ENCODE measurements at regions not wholly inside any gene's neighbourhood (a gene's known extent, or its start where the extent isn't known, plus 50 kb on each side); places are given as distances from the start of the nearest gene placed in this dataset.

DNA sequence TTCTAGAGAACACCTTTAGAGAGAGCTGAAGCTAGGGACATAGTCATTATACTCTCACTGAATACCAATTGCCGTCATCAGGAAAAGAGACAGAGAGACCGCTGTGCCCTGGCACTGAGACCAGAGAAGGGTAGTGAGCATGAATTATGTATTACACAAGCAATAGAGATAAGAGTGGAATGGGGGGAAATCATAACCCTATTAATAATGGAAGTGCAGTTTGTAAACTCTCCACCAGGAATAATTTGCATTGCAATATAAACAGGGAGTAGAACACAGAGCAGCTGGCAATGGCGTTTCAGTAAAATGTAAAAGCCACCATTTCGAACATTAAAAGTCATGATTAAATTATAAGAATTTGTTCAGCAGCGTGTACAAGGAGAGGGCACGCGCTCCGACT, 244.5 kb downstream of the MAFB start:
- Histone ChIP-seq H3K4me1 (ENCODE audit: insufficient read depth, low read length) (peaks cover 9% of the 10 kb centered on the region), H3K4me3 (ENCODE audit: low read length) (no peak overlapping the region), H3K9me3 (ENCODE audit: low read depth, low read length) (no peaks in the 10 kb centered on the region), H3K27me3 (ENCODE audit: insufficient read depth, low read length) (no peaks in the 10 kb centered on the region)

DNA sequence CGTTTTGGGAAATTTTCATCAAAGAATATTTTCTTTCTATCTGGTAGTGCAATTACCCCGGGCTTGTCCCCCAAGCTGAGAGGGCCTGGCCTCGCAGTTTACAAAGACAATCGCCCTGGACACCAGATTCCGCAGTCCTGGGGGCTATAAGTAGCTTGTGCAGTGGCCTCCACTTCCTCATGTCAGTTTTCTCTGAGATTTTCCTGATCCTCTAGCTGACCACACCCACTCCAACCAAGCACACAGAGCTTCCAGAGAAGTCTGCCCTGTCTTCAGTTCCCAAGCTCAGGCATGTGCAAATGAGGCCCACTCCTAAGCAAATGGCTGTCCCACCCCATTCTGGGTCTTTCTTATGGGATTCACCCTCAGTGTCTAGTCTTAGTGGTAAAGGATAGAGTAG, 245.3 kb downstream of the MAFB start:
- Histone ChIP-seq H3K9me3 (ENCODE audit: low read depth, low read length) (no peaks in the 10 kb centered on the region), H3K4me3 (ENCODE audit: low read length) (no peak overlapping the region), H3K4me1 (ENCODE audit: insufficient read depth, low read length) (peaks cover 9% of the 10 kb centered on the region), H3K27me3 (ENCODE audit: insufficient read depth, low read length) (no peaks in the 10 kb centered on the region)

DNA sequence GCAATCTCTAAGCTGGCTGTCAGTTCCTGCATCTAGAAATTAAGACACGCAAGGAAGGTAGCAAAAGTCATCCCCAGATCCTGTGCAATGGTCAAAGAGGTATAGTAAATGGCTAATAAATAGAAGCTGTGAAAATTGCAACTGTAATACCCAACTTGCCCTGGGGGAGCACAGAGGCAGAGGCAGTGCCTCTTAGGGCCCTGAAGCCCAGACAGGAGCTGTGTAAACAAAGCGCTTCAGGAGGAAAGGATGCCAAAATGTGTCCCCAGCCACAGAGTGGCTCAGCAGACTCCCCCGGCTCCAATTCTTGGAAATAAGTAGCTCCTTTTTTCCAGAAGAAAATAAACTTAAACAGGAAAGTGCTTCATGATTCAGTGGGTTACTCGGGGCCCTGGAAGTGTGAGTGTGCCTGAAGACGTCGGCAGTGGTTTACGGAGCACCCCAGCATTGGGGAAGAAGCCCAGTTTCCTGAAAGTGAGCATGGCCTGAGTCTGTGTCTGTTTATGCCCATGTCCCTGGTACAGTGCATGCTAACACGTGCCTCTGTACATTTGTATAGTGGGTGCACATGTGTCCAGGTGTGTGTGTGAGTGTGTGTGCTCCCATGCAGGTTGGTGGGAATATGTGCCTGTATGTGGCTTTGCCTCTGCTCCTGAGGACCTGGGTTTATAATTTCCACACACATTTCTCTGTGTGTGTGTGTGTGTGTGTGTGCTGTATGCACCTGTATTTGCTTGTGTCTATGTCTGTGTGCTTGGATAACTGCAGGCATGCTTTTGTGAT, 246.7 kb downstream of the MAFB start:
- Histone ChIP-seq H3K9me3 (ENCODE audit: low read depth, low read length) (no peaks in the 10 kb centered on the region), H3K4me1 (ENCODE audit: insufficient read depth, low read length) (peaks cover 10% of the 10 kb centered on the region), H3K27me3 (ENCODE audit: insufficient read depth, low read length) (no peaks in the 10 kb centered on the region), H3K4me3 (ENCODE audit: low read length) (no peak overlapping the region)

DNA sequence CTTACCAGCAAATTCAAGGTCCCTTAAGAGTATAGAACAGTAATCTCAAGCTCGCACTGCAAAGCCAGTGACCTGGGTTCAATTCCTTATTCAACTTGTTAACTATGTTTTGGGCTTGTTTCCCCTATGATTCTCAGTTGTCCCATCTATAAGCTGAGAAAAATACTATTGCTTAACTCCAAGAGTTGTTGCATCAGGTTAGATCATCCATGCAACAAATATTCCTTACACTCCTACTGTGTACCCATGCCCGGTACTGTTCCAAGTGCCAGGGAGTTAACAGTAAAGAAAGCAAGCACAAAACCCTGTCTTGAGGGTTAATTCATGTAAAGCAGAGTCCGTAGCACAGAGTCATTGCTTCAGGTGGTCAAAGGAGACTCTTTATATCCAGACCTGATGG, 247.3 kb downstream of the MAFB start:
- no peak overlapping the region for H3K4me3 ChIP-seq (ENCODE audit: low read length)
- H3K27me3 ChIP-seq (ENCODE audit: insufficient read depth, low read length), result no peaks in the 10 kb centered on the region
- H3K9me3 ChIP-seq (ENCODE audit: low read depth, low read length), result no peaks in the 10 kb centered on the region
- H3K4me1 ChIP-seq (ENCODE audit: insufficient read depth, low read length), result peaks cover 14% of the 10 kb centered on the region

DNA sequence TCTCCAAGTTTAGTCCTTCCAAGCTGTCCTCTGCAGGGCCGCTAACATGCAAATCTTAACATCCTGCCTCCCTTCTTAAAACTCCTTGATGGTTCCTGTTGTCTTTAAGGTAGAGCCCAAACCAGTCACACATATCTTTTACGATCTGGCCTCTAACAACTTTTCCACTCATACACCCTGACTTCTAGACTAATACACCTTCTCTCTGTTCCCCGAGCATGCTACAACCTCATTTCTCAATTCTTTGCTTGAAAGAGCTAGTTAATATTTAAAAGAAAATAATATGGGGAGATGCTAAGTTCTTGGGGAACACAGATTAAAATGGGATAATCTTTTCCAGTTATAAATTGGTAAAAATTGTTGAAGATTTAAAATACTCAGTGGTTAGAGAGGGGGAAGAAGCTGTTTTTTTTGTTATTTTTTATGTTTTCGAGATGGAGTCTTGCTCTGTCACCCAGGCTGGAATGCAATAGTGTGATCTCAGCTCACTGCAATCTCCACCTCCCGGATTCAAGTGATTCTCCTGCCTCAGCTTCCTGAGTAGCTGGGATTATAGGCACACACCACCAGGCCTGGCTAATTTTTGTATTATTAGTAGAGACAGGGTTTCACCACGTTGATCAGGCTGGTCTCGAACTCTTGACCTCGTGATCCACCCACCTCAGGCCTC, 250.7 kb downstream of the MAFB start:
- Histone ChIP-seq H3K4me1 (ENCODE audit: insufficient read depth, low read length) (peaks cover 17% of the 10 kb centered on the region), H3K4me3 (ENCODE audit: low read length) (no peak overlapping the region), H3K27me3 (ENCODE audit: insufficient read depth, low read length) (no peaks in the 10 kb centered on the region), H3K9me3 (ENCODE audit: low read depth, low read length) (no peaks in the 10 kb centered on the region)

DNA sequence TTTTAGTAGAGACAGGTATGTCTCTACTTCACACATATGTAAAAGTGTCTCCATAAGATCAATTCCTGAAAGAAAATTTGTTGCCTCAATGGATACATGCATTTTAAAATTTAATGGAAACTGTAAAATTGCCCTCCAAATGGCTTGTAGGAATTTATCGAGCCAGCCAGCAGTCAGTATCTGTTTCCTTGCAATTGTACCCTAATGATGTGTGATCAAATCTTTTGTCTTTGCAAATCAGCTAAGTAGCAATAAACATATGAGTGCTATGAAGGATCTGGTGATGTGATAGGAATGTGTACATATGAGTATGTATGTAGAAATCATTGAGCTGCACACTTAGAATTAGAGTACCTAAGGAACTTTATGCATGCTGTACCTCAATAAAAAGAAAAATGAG, 253.0 kb downstream of the MAFB start:
- Histone ChIP-seq H3K9me3 (ENCODE audit: low read depth, low read length) (no peaks in the 10 kb centered on the region), H3K4me1 (ENCODE audit: insufficient read depth, low read length) (peaks cover 13% of the 10 kb centered on the region), H3K4me3 (ENCODE audit: low read length) (no peak overlapping the region), H3K27me3 (ENCODE audit: insufficient read depth, low read length) (no peaks in the 10 kb centered on the region)

DNA sequence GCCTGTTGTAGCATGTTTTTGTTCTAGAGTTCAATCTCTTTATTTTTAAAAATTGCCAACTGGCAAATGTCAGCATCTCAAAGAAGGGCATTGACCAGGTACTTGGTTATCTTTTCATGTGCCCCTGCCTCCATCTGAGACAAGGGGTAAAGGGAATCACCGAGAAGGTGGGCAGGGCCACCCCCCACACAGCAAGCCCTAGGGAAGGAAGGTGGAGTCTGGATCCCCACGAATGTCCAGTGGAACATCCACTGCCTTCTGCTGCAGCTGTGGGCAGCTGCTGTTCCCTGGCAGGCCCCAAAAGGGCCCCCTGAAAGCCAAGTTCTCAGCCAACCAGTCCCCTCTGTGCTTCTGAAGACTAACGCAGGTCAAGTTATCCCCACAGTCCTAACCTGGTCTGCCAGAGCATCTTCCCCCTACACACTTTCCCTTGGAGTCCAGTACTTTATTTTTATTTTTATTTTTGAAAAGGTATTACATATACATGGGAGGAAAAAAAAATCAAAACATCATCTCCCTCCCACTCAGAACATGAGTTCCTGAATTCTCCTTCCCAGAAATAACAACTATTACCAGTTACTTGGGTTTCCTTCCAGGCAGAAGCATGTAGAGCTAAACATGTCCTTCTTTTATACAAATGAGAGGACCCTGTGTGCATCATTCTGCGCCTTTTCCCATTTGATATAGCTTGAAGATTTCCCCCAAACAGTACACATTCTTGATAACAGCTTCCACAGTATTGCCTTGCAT, 253.7 kb downstream of the MAFB start:
- Histone ChIP-seq H3K27me3 (ENCODE audit: insufficient read depth, low read length) (no peaks in the 10 kb centered on the region), H3K4me1 (ENCODE audit: insufficient read depth, low read length) (peaks cover 13% of the 10 kb centered on the region), H3K4me3 (ENCODE audit: low read length) (no peak overlapping the region), H3K9me3 (ENCODE audit: low read depth, low read length) (no peaks in the 10 kb centered on the region)

DNA sequence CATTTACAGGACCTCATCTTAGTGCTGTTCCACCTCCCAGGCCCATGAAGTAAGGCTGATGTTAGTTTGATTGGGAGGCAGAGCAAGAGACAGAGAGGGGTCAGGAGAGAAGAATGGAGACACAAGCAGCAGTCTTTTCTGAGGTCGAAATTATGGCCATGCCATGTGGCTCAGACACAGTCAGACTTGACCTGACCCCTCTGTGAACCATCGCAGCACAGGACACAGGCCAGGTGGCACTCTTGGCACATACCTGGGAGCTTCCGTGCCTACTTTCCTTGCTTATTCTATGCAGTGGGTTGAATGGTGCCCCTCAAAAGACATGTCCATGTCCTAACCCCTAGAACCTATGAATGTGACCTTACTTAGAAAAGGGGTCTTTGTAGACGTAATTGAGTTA, 254.9 kb downstream of the MAFB start:
- H3K9me3 ChIP-seq (ENCODE audit: low read depth, low read length), result no peaks in the 10 kb centered on the region
- H3K4me1 ChIP-seq (ENCODE audit: insufficient read depth, low read length), result peaks cover 13% of the 10 kb centered on the region
- no peaks in the 10 kb centered on the region for H3K27me3 ChIP-seq (ENCODE audit: insufficient read depth, low read length)
- no peak overlapping the region for H3K4me3 ChIP-seq (ENCODE audit: low read length)

DNA sequence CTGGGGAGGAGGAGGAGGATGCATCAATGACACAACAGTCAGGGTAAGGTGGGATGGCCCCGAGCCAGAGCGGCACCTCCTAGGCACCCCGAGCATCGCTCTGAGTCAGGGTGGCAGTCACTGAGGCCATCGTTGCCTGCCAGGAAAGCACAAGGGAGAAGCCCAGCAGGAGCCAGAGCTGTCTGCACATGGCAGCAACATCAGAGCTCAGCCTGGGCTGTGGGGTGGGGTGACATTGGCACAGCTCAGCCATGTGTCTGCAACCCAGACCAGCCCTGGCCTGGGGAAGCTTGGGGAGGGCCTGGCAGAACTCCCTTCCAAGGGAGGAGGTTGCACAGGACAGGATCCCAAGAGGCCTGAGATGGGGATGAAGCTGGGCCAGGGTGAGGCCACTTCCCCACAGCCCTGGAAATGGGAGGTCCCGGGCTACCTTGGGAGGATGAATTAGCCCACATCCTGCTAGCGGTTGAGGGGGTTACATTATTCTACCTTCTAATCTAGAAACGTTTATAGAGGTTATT, 255.6 kb downstream of the MAFB start:
- peaks cover 13% of the 10 kb centered on the region for H3K4me1 ChIP-seq (ENCODE audit: insufficient read depth, low read length)

DNA sequence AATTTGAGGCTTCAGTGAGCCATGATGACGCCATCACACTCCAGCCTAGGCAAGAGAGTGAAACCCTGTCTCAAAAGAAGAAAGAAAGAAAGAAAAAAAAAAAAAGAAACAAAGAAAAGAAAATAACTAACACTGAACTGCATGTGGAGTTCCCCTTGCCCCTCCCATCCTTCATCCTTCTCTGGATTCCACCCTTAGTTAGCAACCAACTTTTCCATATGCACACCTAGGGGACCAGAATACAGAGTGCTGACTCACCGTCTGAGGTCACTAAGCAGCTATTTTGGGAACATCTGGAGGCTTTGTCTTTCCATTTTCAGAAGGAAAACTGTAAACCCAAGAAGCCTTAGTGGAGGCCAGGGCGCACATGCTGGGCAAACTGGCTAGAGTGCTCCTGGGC, 257.4 kb downstream of the MAFB start:
- Histone ChIP-seq H3K4me1 (ENCODE audit: insufficient read depth, low read length) (peaks cover 8% of the 10 kb centered on the region), H3K4me3 (ENCODE audit: low read length) (no peak overlapping the region), H3K9me3 (ENCODE audit: low read depth, low read length) (no peaks in the 10 kb centered on the region), H3K27me3 (ENCODE audit: insufficient read depth, low read length) (no peaks in the 10 kb centered on the region)

More for the DNA sequence above, 255.6 kb downstream of the MAFB start:
- no peaks in the 10 kb centered on the region for H3K27me3 ChIP-seq (ENCODE audit: insufficient read depth, low read length)
- H3K9me3 ChIP-seq (ENCODE audit: low read depth, low read length), result no peaks in the 10 kb centered on the region
- no peak overlapping the region for H3K4me3 ChIP-seq (ENCODE audit: low read length)

DNA sequence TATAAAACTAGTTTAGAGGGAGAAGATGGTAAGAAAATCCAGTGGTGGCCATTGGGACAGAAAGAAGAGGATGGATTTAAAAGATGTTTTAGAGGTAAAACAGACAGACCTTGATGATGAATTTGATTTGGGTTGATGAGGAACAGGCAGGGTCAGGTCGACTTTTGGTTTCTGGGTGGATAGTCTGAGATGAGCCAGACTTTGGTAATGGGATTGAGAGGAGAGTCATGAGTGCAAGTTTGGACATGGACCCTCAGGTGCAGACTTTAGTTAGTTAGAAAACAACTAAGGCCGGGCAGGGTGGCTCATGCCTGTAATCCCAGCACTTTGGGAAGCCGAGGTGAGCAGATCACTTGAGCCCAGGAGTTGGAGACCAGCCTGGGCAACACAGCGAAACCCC, 257.9 kb downstream of the MAFB start:
- H3K4me3 ChIP-seq (ENCODE audit: low read length), result no peak overlapping the region
- peaks cover 4% of the 10 kb centered on the region for H3K4me1 ChIP-seq (ENCODE audit: insufficient read depth, low read length)
- H3K27me3 ChIP-seq (ENCODE audit: insufficient read depth, low read length), result no peaks in the 10 kb centered on the region
- no peaks in the 10 kb centered on the region for H3K9me3 ChIP-seq (ENCODE audit: low read depth, low read length)

DNA sequence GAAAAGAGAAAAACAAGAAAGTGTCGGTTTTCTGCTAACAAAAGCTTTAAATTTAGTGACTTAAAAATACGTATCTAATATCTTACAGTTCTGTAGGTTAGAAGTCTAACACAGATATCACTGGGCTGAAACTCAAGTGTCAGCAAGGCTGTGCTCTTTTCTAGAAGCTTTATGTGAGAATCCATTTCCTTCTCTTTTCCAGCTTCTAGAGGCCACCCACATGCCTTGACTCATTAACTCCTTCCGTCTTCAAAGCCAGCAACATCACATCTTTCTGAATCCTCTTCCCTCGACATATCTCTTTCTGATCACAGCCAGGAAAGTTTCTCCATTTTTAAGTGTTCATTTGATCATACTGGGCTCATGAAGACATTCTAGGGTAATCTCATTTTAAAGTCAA, 262.0 kb downstream of the MAFB start:
- H3K27me3 ChIP-seq (ENCODE audit: insufficient read depth, low read length), result no peaks in the 10 kb centered on the region
- H3K4me1 ChIP-seq (ENCODE audit: insufficient read depth, low read length), result peaks cover 18% of the 10 kb centered on the region
- no peak overlapping the region for H3K4me3 ChIP-seq (ENCODE audit: low read length)
- no peaks in the 10 kb centered on the region for H3K9me3 ChIP-seq (ENCODE audit: low read depth, low read length)

DNA sequence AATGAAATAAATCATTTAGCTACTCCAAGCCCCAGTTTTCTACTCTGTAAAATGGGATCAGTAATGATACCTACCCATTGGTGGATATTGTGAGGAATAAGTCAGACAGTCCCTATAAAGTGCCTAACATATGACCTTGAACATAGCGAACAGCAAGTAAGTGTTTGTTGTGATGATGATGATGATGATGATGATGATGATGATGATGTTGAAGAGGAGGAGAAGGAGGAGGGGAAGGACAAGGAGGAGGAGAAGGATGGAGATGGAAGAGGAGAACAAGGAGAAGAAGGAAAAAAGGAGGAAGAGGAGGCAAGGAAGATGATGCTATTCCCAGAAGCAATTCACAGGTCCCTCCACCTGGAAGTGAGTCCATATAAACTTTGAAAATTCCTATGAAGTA, 264.3 kb downstream of the MAFB start:
- H3K4me1 ChIP-seq (ENCODE audit: insufficient read depth, low read length), result peaks cover 18% of the 10 kb centered on the region
- peaks cover 7% of the 10 kb centered on the region for H3K27me3 ChIP-seq (ENCODE audit: insufficient read depth, low read length)
- H3K4me3 ChIP-seq (ENCODE audit: low read length), result no peak overlapping the region
- no peaks in the 10 kb centered on the region for H3K9me3 ChIP-seq (ENCODE audit: low read depth, low read length)

DNA sequence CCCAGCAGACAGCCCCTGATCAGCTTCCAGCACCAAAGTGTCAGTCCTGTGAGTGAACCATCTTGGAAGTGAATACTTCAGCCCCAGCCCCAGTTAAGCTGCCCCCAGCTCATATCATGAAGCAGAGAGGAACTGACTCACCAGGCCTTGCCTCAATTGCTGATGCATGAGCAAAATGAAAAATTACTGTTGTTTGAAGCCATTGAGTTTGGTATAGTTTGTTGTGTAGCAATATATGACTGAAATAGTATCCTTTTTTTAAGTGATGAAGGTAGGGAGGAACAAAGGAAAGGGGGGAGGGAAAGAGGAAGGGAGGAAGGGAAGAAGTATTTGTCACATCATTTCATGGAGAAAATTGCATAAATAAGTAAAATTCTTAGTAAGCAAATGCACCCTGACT, 266.4 kb downstream of the MAFB start:
- Histone ChIP-seq H3K27me3 (ENCODE audit: insufficient read depth, low read length) (peaks cover 8% of the 10 kb centered on the region), H3K4me1 (ENCODE audit: insufficient read depth, low read length) (peaks cover 18% of the 10 kb centered on the region), H3K9me3 (ENCODE audit: low read depth, low read length) (no peaks in the 10 kb centered on the region), H3K4me3 (ENCODE audit: low read length) (no peak overlapping the region)

DNA sequence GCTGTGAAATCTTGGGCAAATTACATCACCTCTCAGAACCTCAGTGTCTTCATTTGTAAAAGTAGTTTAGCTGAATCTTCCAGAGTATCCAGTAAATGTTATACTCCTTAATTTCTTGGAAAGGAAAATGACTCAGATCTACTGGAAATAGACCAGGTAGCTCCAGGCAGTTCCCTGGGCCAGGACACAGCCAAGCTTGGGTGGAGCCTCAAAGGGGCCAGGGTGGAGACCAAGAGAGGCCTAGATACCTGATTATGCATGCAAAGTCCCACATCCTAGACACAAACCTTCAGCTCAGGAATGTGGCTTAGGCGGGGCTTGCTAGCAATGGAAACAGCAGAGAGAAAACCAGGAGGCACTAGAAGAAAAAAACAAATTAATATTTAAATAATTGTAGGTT, 272.8 kb downstream of the MAFB start:
- Histone ChIP-seq H3K27me3 (ENCODE audit: insufficient read depth, low read length) (peaks cover 6% of the 10 kb centered on the region), H3K4me3 (ENCODE audit: low read length) (no peak overlapping the region), H3K4me1 (ENCODE audit: insufficient read depth, low read length) (no peaks in the 10 kb centered on the region), H3K9me3 (ENCODE audit: low read depth, low read length) (no peaks in the 10 kb centered on the region)
